AML-193 (cell line): ENCODE measurements at regions not wholly inside any gene's neighbourhood (a gene's known extent, or its start where the extent isn't known, plus 50 kb on each side); places are given as distances from the start of the nearest gene placed in this dataset.
"Not testable (repeated sequence)": the region's sequence is repeated elsewhere in the genome, so short reads cannot be mapped to it uniquely, and the experiment has no call there.

Source experiments
- DNase-seq, 2 experiments: peaks; one replicate each; lab custom pipeline; 2025; lab: John Stamatoyannopoulos, UW

GRCh38 chr17:47066841-47067682 lies 88.0 kb upstream of the RPRML start:
- DNase-seq = peak; percentile 91 to 92

- no peak for DNase-seq
These were observed 87.0 kb upstream of the RPRML start for GRCh38 chr17:47066095-47066494.

GRCh38 chr17:47064684-47065083 lies 85.6 kb upstream of the RPRML start:
- DNase-seq = no peak

GRCh38 chr17:47063475-47063874 lies 84.4 kb upstream of the RPRML start:
- no peak for DNase-seq

- not testable (repeated sequence) for DNase-seq
These were observed 83.8 kb upstream of the RPRML start for GRCh38 chr17:47062851-47063250.

GRCh38 chr17:47060005-47060404 lies 81.0 kb upstream of the RPRML start:
- not testable (repeated sequence) for DNase-seq

- no peak for DNase-seq
These were observed 78.8 kb upstream of the RPRML start for GRCh38 chr17:47057830-47058229.

GRCh38 chr17:47057279-47057678 lies 78.2 kb upstream of the RPRML start:
- DNase-seq = not testable (repeated sequence)

GRCh38 chr17:47056687-47057086 lies 77.6 kb upstream of the RPRML start:
- DNase-seq = not testable (repeated sequence)
